ENCODE measurements at regions not wholly inside any gene's neighbourhood (a gene's known extent, or its start where the extent isn't known, plus 50 kb on each side); places are given as distances from the start of the nearest gene placed in this dataset.
"Not testable (repeated sequence)": the region's sequence is repeated elsewhere in the genome, so short reads cannot be mapped to it uniquely, and the experiment has no call there.

DNA sequence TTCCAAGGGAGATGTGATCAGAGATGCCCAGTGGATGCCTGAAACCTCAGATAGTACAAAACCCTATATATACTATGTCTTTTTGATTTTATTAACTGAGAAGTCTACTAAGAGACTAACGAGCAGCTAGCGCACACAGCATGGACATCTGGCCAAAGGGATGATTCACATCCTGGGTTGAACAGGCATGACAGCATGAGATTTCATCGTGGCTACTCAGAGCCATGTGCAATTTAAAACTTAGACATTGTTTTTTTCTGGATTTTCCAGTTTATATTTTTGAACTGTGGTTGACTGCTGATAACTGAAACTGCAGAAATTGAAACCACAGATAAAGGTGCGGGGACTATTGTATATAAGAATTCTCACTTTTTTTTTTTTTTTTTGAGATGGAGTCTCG lies 2252.9 kb upstream of the AGA start:
- intact Hi-C loops (cut with DNase I): no loop called here
- 88% methylated on average over 5 of the region's 5 CpGs for WGBS
- no peak overlapping the region for H3K27ac ChIP-seq (replicated peaks in 1 of 4)
- TF ChIP-seq POLR2A (IDR thresholded peaks at IDR 0.05; ENCODE audit: low read depth) (no peak), POLR2AphosphoS5 (IDR thresholded peaks at IDR 0.05) (no peak), EP300 (IDR thresholded peaks at IDR 0.05) (no peak)
- TF ChIP-seq, protein P1, sequence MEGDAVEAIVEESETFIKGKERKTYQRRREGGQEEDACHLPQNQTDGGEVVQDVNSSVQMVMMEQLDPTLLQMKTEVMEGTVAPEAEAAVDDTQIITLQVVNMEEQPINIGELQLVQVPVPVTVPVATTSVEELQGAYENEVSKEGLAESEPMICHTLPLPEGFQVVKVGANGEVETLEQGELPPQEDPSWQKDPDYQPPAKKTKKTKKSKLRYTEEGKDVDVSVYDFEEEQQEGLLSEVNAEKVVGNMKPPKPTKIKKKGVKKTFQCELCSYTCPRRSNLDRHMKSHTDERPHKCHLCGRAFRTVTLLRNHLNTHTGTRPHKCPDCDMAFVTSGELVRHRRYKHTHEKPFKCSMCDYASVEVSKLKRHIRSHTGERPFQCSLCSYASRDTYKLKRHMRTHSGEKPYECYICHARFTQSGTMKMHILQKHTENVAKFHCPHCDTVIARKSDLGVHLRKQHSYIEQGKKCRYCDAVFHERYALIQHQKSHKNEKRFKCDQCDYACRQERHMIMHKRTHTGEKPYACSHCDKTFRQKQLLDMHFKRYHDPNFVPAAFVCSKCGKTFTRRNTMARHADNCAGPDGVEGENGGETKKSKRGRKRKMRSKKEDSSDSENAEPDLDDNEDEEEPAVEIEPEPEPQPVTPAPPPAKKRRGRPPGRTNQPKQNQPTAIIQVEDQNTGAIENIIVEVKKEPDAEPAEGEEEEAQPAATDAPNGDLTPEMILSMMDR (IDR thresholded peaks at IDR 0.05): no peak
- H3K36me3 ChIP-seq: no peaks in the 10 kb centered on the region
- no peaks in the 10 kb centered on the region for H3K4me1 ChIP-seq
- H3K4me3 ChIP-seq: no peak overlapping the region
- no peak for DNase-seq (ENCODE audit: extremely low spot score)
- no peaks in the 10 kb centered on the region for H3K27me3 ChIP-seq
- H3K9me3 ChIP-seq: no peaks in the 10 kb centered on the region

DNA sequence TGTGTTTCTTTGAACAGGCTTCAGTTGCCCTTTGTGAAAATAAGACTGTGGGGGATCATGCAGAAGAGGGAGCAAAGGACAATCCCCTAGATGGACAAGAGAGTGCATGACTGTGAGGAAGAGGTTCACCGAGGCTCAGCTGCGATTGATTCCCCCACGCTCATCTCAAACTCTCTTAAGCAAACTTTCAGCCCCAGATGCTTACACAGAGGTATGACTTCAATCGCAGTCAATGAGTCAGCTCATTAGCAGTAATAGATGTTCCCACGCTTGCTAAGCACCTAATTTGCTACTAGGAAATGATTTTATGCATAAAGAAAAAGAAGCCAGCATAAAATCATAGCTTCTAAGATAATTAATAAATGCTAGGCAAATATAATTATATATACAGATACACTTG lies 2256.1 kb upstream of the AGA start:
- H3K27ac ChIP-seq (replicated peaks in 1 of 4): no peak overlapping the region
- DNase-seq (ENCODE audit: extremely low spot score): no peak
- H3K27me3 ChIP-seq: no peaks in the 10 kb centered on the region
- TF ChIP-seq, protein P1 (IDR thresholded peaks at IDR 0.05): no peak
- no peak for TF ChIP-seq POLR2AphosphoS5 (IDR thresholded peaks at IDR 0.05)
- TF ChIP-seq EP300 (IDR thresholded peaks at IDR 0.05): no peak
- intact Hi-C loops (cut with DNase I): no loop called here
- H3K4me1 ChIP-seq: no peaks in the 10 kb centered on the region
- H3K36me3 ChIP-seq: no peaks in the 10 kb centered on the region
- H3K9me3 ChIP-seq: no peaks in the 10 kb centered on the region
- H3K4me3 ChIP-seq: no peak overlapping the region
- WGBS: 85% methylated on average over 5 of the region's 5 CpGs

DNA sequence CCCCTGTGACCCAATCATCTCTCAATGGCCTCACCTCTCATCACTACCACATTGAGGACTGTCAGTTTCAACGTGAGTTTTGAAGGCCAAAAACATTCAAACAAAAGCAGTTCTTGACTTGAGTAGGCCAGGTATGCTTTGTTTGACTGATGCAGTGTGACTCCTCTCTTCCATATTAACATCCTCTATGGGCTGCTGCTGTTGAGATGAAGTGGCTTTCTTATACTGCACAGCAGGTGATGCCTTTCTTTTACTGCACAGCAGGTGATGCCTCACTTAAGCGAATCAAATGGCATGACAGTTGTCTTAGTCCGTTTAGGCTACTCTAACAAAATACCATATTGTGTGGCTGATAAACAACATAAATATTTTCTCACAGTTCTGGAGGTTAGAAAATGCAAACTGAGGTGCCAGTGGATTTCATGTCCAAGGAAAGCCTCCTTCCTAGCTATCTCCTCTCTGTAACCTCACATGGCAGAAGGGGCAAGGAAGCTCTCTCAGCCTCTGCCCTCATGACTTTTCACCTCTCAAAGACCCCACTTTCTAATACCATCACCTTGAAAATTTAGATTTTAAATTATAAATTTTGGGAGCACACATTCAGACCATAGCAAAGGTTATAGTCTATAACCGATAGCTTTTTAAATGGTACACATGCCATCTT lies 2267.9 kb upstream of the AGA start:
- Histone ChIP-seq H3K27ac (replicated peaks in 1 of 4) (no peak overlapping the region), H3K36me3 (no peaks in the 10 kb centered on the region), H3K9me3 (no peaks in the 10 kb centered on the region), H3K4me1 (no peaks in the 10 kb centered on the region), H3K27me3 (no peaks in the 10 kb centered on the region), H3K4me3 (no peak overlapping the region)
- WGBS: 54% methylated on average over 4 of the region's 4 CpGs
- no peak for DNase-seq (ENCODE audit: extremely low spot score)
- intact Hi-C loops (cut with DNase I): no loop called here
- no peak for TF ChIP-seq EP300 (IDR thresholded peaks at IDR 0.05)
- TF ChIP-seq POLR2A (IDR thresholded peaks at IDR 0.05; ENCODE audit: low read depth): no peak
- TF ChIP-seq, protein P1 (IDR thresholded peaks at IDR 0.05): no peak
- no peak for TF ChIP-seq POLR2AphosphoS5 (IDR thresholded peaks at IDR 0.05)

DNA sequence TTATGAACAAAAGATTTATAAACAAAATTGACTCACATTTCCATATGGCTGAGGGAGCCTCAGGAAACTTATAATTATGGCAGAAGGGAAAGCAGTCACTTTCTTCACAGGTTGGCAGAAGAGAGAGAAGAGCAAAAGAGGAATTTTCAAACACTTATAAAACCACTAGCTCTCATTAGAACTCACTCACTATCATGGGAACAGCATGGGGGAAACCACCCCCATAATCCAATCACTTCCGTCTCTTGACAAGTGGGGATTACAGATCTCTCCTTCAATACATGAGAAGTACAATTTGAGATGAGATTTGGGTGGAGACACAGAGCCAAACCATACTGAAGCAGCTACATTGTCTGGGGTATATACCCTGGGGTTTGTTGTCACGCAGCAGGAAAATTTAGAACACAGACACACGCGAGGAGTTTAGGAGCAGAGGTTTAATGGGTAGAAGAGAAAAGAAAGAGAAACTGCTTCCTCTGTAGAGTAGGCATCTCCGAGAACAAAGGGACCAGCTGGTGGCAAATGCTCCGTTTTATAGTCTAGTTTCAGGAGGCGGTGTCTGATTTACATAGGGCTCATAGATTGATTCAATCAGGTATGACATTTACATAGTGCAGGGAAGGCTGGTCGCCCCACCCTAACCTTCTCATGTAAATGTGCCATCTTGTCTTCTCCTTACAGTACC lies 2277.7 kb upstream of the AGA start:
- no peaks in the 10 kb centered on the region for H3K36me3 ChIP-seq
- intact Hi-C loops (cut with DNase I): no loop called here
- H3K27me3 ChIP-seq: no peaks in the 10 kb centered on the region
- H3K4me3 ChIP-seq: no peak overlapping the region
- TF ChIP-seq POLR2A (IDR thresholded peaks at IDR 0.05; ENCODE audit: low read depth) (no peak), POLR2AphosphoS5 (IDR thresholded peaks at IDR 0.05) (no peak), EP300 (IDR thresholded peaks at IDR 0.05) (no peak)
- TF ChIP-seq, protein P1 (IDR thresholded peaks at IDR 0.05): no peak
- no peaks in the 10 kb centered on the region for H3K4me1 ChIP-seq
- 92% methylated on average over 8 of the region's 8 CpGs for WGBS
- no peak overlapping the region for H3K27ac ChIP-seq (replicated peaks in 1 of 4)
- H3K9me3 ChIP-seq: peaks cover 0 to 6% (median 2%) of the 10 kb centered on the region in 4 donors
- no peak for DNase-seq (ENCODE audit: extremely low spot score)

DNA sequence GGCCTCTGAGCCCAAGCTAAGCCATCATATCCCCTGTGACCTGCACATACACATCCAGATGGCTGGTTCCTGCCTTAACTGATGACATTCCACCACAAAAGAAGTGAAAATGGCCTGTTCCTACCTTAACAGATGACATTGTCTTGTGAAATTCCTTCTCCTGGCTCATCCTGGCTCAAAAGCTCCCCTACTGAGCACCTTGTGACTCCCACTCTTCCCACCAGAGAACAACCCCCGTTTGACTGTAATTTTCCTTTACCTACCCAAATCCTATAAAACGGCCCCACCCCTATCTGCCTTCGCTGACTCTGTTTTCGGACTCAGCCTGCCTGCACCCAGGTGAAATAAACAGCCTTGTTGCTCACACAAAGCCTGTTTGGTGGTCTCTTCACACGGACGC lies 2284.3 kb upstream of the AGA start:
- H3K27me3 ChIP-seq; DNase-seq (ENCODE audit: extremely low spot score); H3K27ac ChIP-seq (replicated peaks in 1 of 4); H3K9me3 ChIP-seq; intact Hi-C loops (cut with DNase I); H3K4me1 ChIP-seq; H3K4me3 ChIP-seq; H3K36me3 ChIP-seq: not testable (repeated sequence)
- 85% methylated on average over 6 of the region's 6 CpGs for WGBS

Data from esophagus muscularis mucosa (tissue), 4 donors.